Tibial nerve (tissue), 4 donors: ENCODE measurements at regions not wholly inside any gene's neighbourhood (a gene's known extent, or its start where the extent isn't known, plus 50 kb on each side); places are given as distances from the start of the nearest gene placed in this dataset.
A peak's percentile ranks its signal among the peaks of the same experiment; 100 is the strongest.

Experiments
- DNase-seq, 2 donors: peaks; one replicate each; pipeline ENCODE4 v3.0.0-alpha.2; 2019; ENCODE audit warnings: low spot score in 2 of 2
- H3K27ac ChIP-seq, 4 donors: fragments of 200-600 bp; sonication (generic) in 3 of 4; one replicate each; pipeline ENCODE4 v1.5.1; 2017 to 2019; ENCODE audit warnings: mild to moderate bottlenecking in 1 of 4
- H3K27me3 ChIP-seq, 2 donors: fragments of 200-600 bp; sonication (generic) in 1 of 2; one replicate each; pipeline versions ENCODE4 v1.5.1 to v1.6.0; 2017 to 2019
- H3K36me3 ChIP-seq, 3 donors: fragments of 200-600 bp; sonication (generic); one replicate each; pipeline ENCODE4 v1.5.1; 2018 to 2019
- H3K4me1 ChIP-seq, 4 donors: fragments of 200-600 bp; sonication (generic) in 3 of 4; one replicate each; pipeline ENCODE4 v1.5.1; 2017 to 2019
- H3K4me3 ChIP-seq, 4 donors: fragments of 200-600 bp; sonication (generic) in 3 of 4; one replicate each; pipeline ENCODE4 v1.5.1; 2017 to 2019; ENCODE audit warnings: mild to moderate bottlenecking in 1 of 4, moderate library complexity in 1 of 4
- H3K9me3 ChIP-seq, 4 donors: fragments of 200-600 bp; sonication (generic) in 3 of 4; one replicate each; pipeline ENCODE4 v1.5.1; 2017 to 2019
- EP300 ChIP-seq, 2 donors: sonication (generic); formaldehyde crosslinking; IDR thresholded peaks; one replicate each; pipeline ENCODE4 v1.6.1; 2017; ENCODE audit warnings: antibody characterized with exemption in 2 of 2, mild to moderate bottlenecking in 1 of 2
- POLR2A ChIP-seq, 2 donors: fragments of 450-650 bp; IDR thresholded peaks; one replicate each; pipeline ENCODE4 v1.6.1; 2017; ENCODE audit warnings: antibody characterized with exemption in 2 of 2, mild to moderate bottlenecking in 2 of 2, moderate library complexity in 2 of 2
- WGBS, 2 donors: methylation state at CpG; one replicate each; pipeline ENCODE4 v1.1.5; 2018; 5-methylcytosine and 5-hydroxymethylcytosine counted together
- TF ChIP-seq, protein P1 (sequence below), 5 experiments: fragments of 200-600 bp in 3 of 5; fragments of 450-650 bp in 2 of 5; sonication (generic) in 3 of 5; IDR thresholded peaks; one replicate each; pipeline ENCODE4 v1.5.1; 2016 to 2019; ENCODE audit warnings: antibody characterized with exemption in 5 of 5, mild to moderate bottlenecking in 3 of 5, moderate library complexity in 2 of 5

DNA sequence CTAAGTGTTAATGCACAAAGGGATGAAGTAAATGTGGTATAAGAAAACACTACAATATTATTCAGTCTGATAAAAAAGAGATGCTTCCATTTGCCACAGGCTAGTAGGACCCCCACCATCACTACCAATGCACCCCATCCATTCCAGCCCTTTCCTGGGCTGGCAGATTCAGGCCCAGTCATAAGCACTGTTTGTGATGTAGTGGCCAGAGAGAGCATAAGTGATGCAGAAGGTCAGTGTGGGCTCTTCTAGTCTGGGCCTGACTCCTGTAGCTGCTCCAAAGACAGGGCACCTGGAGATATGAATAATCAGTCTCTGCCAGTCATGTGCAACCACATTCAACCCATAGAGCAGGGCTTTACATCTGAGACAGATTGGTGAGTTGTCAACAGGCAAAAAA, 1294.7 kb downstream of the TMEM121 start:
- Histone ChIP-seq H3K4me1 (no peaks in the 10 kb centered on the region), H3K27ac (no peak overlapping the region), H3K4me3 (no peak overlapping the region), H3K36me3 (no peaks in the 10 kb centered on the region), H3K9me3 (no peaks in the 10 kb centered on the region), H3K27me3 (no peaks in the 10 kb centered on the region)
- DNase-seq, result no peak
- TF ChIP-seq, protein P1, sequence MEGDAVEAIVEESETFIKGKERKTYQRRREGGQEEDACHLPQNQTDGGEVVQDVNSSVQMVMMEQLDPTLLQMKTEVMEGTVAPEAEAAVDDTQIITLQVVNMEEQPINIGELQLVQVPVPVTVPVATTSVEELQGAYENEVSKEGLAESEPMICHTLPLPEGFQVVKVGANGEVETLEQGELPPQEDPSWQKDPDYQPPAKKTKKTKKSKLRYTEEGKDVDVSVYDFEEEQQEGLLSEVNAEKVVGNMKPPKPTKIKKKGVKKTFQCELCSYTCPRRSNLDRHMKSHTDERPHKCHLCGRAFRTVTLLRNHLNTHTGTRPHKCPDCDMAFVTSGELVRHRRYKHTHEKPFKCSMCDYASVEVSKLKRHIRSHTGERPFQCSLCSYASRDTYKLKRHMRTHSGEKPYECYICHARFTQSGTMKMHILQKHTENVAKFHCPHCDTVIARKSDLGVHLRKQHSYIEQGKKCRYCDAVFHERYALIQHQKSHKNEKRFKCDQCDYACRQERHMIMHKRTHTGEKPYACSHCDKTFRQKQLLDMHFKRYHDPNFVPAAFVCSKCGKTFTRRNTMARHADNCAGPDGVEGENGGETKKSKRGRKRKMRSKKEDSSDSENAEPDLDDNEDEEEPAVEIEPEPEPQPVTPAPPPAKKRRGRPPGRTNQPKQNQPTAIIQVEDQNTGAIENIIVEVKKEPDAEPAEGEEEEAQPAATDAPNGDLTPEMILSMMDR (IDR thresholded peaks at IDR 0.05), result no peak
- TF ChIP-seq EP300 (IDR thresholded peaks at IDR 0.05), result no peak

DNA sequence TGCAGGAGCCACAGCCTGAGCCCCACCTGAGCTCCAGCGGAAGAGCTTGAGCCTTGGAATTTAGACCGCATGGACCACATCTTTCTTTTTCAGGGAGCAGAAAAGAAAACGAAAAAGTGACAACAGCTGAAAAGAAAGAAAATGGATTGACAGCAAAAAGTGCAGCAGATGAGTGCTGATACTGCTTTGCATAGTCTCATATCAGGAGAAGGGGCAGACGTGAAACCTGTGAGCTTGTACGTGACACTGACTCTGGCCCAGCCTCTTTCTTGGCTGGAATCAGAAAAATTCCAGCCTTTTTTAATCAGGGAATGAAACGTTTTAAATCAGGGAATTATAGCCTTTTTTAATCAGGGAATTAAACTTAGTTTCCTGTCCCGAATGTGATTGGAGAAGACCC, 1296.5 kb downstream of the TMEM121 start:
- H3K4me1 ChIP-seq, result no peaks in the 10 kb centered on the region
- no peak for TF ChIP-seq EP300 (IDR thresholded peaks at IDR 0.05)
- TF ChIP-seq, protein P1 (IDR thresholded peaks at IDR 0.05), result no peak
- TF ChIP-seq POLR2A (IDR thresholded peaks at IDR 0.05), result no peak
- H3K9me3 ChIP-seq, result no peaks in the 10 kb centered on the region
- no peak overlapping the region for H3K27ac ChIP-seq
- H3K4me3 ChIP-seq, result no peak overlapping the region
- no peaks in the 10 kb centered on the region for H3K36me3 ChIP-seq
- H3K27me3 ChIP-seq, result no peaks in the 10 kb centered on the region
- DNase-seq, result no peak
- WGBS, 2 donors, result 66 to 70% methylated on average over 7 of the region's 7 CpGs

DNA sequence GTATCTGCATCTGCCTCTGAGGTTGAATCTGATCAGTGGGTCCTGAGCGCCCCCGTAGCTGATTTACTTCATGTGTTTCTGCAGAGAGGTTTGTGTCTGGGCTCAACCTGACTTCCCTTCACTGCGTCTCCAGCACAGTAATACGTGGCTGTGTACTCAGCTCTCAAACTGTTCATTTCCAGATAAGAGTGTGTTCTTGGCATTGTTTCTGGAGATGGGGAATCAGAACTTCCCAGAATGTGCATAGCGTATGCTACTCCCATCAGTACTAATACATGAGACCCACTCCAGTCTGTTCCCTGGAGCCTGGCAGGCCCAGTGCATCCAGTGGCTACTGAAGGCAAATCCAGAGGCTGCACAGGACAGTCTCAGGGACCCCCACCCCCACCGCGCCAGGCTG, 1297.2 kb downstream of the TMEM121 start:
- DNase-seq, result no peak
- whole genome bisulfite sequencing, 2 donors, result 78 to 85% methylated on average over 7 of the region's 7 CpGs
- TF ChIP-seq, protein P1 (IDR thresholded peaks at IDR 0.05), result no peak
- TF ChIP-seq EP300 (IDR thresholded peaks at IDR 0.05) (no peak), POLR2A (IDR thresholded peaks at IDR 0.05) (no peak)
- Histone ChIP-seq H3K4me1 (no peaks in the 10 kb centered on the region), H3K4me3 (no peak overlapping the region), H3K27me3 (no peaks in the 10 kb centered on the region), H3K36me3 (no peaks in the 10 kb centered on the region), H3K9me3 (no peaks in the 10 kb centered on the region), H3K27ac (no peak overlapping the region)

DNA sequence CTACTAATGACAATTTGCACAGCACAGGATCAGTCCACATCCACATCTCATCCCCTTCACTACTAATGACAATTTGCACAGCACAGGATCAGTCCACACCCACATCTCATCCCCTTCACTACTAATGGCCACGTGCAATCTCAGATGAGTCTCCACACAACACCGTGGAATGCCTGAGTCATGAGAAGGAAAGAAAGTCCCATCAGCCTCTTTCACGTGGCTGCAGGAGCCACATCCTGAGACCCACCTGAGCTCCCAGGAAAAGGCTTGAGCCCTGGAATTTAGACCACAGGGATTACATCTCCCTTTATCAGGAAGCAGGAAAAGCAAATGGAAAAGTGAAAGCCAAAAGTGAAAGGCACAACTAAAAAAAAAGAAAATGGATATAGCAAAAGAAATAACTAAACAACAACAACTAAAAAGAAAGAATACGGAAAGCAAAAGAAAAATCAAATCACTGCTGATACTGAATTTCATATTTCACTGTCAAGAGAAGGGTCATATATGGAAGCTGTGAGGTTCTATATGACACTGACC, 1300.5 kb downstream of the TMEM121 start:
- Histone ChIP-seq H3K9me3 (no peaks in the 10 kb centered on the region), H3K4me1 (no peaks in the 10 kb centered on the region), H3K4me3 (no peak overlapping the region), H3K27me3 (no peaks in the 10 kb centered on the region), H3K27ac (no peak overlapping the region), H3K36me3 (no peaks in the 10 kb centered on the region)
- TF ChIP-seq POLR2A (IDR thresholded peaks at IDR 0.05) (no peak), EP300 (IDR thresholded peaks at IDR 0.05) (no peak)
- TF ChIP-seq, protein P1 (IDR thresholded peaks at IDR 0.05), result no peak
- 38 to 43% methylated on average over 4 of the region's 4 CpGs for WGBS, 2 donors
- no peak for DNase-seq

DNA sequence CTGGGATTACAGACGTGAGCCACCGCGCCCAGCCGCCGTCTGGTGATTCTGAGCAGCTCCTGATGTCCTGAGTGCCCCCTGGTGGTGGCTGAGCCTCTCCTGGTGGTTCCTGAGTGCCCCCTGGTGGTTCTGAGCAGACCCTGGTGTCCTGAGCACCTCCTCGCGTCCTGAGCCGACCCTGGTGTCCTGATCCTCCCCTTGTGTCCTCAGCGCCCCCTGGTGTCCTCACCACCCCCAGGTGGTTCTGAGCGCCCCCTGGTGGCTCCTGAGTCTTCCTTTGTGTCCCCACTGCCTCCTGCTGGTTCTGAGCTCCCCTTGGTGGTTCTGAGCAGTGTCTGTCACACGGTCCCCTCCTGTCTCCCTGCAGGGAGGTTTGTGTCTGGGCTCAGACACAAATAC, 1304.9 kb downstream of the TMEM121 start:
- TF ChIP-seq, protein P1 (IDR thresholded peaks at IDR 0.05), result peak in 2 of 5 experiments; percentile 7 to 14
- no peak for TF ChIP-seq POLR2A (IDR thresholded peaks at IDR 0.05)
- WGBS, 2 donors, result 76 to 80% methylated on average over 7 to 11 of the region's 11 CpGs
- Histone ChIP-seq H3K4me3 (no peak overlapping the region), H3K27ac (no peak overlapping the region), H3K36me3 (no peaks in the 10 kb centered on the region), H3K4me1 (no peaks in the 10 kb centered on the region), H3K9me3 (no peaks in the 10 kb centered on the region), H3K27me3 (no peaks in the 10 kb centered on the region)
- no peak for DNase-seq
